GM12872 (cell line): ENCODE measurements at regions not wholly inside any gene's neighbourhood (a gene's known extent, or its start where the extent isn't known, plus 50 kb on each side); places are given as distances from the start of the nearest gene placed in this dataset.

Experiments used
- CTCF ChIP-seq: IDR thresholded peaks from 3 replicates; pipeline ENCODE4 v1.5.1; 2011; ENCODE audit warnings: low read depth, mild to moderate bottlenecking, low read length, moderate library complexity; ENCODE audit not compliant: insufficient read depth

GRCh38 chr13:43992211-43992610, 112.5 kb downstream of the LACC1 start:
- no peak for TF ChIP-seq CTCF

GRCh38 chr13:43994999-43995859, 115.5 kb downstream of the LACC1 start:
- no peak for TF ChIP-seq CTCF

GRCh38 chr13:43996221-43996620, 116.5 kb downstream of the LACC1 start:
- TF ChIP-seq CTCF: no peak

GRCh38 chr13:44003481-44003880, 123.8 kb downstream of the LACC1 start:
- no peak for TF ChIP-seq CTCF

- no peak for TF ChIP-seq CTCF
Observed at GRCh38 chr13:44004878-44005277, 125.2 kb downstream of the LACC1 start.

- TF ChIP-seq CTCF: no peak
Observed at GRCh38 chr13:44007451-44007850, 127.7 kb downstream of the LACC1 start.

GRCh38 chr13:44011036-44011435, 131.3 kb downstream of the LACC1 start:
- no peak for TF ChIP-seq CTCF
